ENCODE measurements at regions not wholly inside any gene's neighbourhood (a gene's known extent, or its start where the extent isn't known, plus 50 kb on each side); places are given as distances from the start of the nearest gene placed in this dataset.

DNA sequence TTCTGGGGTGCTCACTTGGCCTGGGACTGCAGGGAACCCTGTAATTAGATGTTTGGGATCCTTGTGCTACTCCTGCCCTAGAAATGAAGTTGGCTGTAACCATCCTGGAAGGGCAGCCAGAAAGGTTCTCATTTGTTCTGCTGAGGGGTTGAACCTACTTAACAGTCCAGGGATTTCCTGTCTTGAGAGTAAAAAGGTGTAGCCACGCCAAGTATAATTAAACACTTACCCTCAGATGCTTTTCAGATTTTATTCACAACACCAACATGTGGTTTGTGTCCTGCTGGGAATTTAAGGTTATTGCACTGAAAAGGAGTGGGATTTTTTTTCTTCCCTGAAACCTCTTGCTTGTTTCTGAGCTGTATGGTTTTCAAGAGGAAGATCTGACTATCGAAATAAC lies 222.4 kb upstream of the APCDD1 start:
- DNase-seq: no peak
- TF ChIP-seq POLR2A (IDR thresholded peaks at IDR 0.05; ENCODE audit: low read length): no peak
- TF ChIP-seq GATA1 (IDR thresholded peaks at IDR 0.05; ENCODE audit: low read depth, low read length): no peak

DNA sequence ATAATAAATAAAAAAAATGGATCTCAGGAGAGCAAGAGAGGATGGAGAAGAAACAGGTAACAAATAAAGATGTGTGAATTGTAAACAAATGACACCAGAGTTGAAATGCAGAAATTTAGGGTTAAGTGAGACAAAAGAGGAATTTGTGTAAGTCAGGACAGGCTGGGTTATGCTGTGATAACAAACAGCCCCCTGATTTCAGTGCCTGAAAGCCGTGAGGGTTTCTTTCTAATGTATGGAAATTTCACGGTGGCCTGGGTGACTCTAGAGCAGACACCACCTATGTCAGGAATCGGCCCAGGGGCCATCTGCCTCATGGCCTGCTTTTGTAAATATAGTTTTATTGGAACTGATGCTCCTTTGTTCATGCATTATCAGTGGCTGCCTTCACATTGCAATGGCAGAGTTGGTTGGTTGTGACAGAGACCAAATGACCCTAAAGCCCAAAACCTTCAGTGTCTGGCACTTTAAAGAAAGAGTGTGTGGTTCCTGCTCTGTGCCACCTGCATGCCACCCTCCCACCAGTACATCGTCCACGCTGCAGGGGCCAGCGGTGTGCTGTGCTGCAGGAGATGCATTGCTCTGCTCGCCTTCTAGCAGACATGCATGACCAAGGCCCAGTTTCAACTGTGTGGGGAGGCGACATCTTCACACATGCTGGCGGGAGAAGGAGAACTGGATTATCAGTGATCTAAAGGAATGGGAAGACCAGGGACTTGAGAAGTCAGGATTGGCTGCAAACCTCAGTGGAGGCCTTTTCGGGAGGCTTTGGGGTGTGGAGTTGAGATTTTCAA lies 221.2 kb upstream of the APCDD1 start:
- TF ChIP-seq GATA1 (IDR thresholded peaks at IDR 0.05; ENCODE audit: low read depth, low read length) (no peak), POLR2A (IDR thresholded peaks at IDR 0.05; ENCODE audit: low read length) (no peak)
- DNase-seq: no peak

DNA sequence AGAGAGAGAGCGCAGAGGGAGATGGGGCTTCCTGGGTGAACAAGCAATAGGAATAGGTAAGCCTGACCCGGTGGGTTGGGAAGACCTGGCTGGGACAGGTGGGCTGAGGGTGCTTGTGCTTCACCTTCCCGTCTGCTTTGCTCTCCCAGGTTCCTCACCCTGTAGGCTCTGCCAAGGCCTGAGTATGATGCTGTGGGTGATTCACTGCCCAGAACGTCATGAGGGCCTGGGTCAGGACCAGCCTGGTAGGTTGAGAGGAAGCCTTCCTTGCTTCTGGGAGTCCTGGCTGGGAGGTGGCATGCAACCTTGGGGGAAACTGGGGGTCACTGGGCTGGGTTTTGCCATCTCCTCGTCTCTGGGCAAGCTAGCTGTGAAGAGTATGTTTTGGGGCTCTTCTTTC lies 220.2 kb upstream of the APCDD1 start:
- TF ChIP-seq GATA1 (IDR thresholded peaks at IDR 0.05; ENCODE audit: low read depth, low read length): no peak
- TF ChIP-seq POLR2A (IDR thresholded peaks at IDR 0.05; ENCODE audit: low read length): no peak
- DNase-seq: no peak

DNA sequence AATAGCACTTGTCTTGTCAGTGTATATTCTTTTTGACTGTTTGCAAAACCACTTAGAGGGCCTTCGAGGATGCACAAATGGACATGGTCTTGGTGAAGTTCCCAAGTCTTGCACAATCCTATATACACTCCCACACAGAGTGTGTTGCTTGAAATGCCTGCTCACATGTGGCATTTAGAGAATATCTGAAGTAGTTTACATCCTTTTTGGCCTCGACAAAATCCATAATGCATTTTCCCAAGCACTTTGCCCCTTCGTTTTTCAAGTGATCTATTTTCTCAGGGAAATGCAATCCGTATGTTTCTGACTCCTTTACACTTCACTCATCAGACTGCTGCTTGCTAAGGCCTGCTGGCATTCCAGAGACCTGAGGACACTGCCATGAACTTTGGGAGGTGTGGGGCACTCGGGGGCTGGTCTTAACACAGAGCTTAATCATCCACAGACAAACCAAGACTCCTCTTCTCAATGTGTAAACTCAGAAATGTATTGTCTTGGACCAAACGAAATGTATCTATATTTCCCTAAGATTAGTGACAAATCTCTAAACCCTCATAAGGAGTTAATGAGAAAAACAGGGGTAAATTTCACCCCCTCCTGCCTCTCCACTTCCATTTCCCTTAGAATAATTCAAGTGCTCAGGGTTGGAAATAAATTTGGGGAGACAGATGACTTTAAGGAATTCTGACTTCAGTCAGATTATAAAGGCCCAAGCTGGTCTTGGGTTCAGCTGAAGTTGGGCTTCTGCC lies 219.3 kb upstream of the APCDD1 start:
- no peak for DNase-seq
- TF ChIP-seq GATA1 (IDR thresholded peaks at IDR 0.05; ENCODE audit: low read depth, low read length) (no peak), POLR2A (IDR thresholded peaks at IDR 0.05; ENCODE audit: low read length) (no peak)

DNA sequence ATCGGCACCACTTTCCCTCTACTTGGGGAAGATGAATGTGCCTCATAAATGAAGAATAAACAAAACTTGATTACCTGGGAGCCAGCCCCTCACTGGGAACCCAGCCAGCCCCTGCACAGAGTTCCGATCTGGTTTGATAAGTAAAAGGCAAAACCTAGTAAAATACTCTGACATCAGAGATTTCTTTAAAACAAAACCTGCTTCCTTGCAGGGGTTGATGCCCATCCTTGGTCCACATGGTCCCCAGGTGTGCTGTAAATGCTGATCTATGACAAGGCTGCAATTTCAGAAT lies 218.8 kb upstream of the APCDD1 start:
- TF ChIP-seq POLR2A (IDR thresholded peaks at IDR 0.05; ENCODE audit: low read length): no peak
- no peak for TF ChIP-seq GATA1 (IDR thresholded peaks at IDR 0.05; ENCODE audit: low read depth, low read length)
- DNase-seq: no peak

DNA sequence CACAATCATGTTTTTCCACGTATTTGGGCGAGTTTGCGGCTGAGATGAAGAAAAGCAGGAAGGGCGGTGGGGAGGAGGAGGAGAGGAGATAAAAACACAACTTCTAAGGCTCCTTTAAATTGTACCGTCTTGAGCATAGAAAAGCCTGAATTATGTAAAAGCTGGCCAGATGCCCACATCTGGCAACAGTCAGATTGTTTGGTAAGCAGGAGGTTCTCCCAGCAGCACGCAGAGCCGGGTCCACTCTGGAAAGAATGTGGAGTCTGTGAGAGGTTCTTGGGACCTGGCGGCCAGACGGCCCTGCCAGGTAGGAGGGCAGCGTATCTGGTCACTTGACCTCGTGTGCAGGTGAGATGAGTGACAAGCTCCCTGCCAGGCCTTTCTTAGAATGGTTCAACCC lies 215.3 kb upstream of the APCDD1 start:
- TF ChIP-seq POLR2A (IDR thresholded peaks at IDR 0.05; ENCODE audit: low read length): no peak
- no peak for TF ChIP-seq GATA1 (IDR thresholded peaks at IDR 0.05; ENCODE audit: low read depth, low read length)
- no peak for DNase-seq

DNA sequence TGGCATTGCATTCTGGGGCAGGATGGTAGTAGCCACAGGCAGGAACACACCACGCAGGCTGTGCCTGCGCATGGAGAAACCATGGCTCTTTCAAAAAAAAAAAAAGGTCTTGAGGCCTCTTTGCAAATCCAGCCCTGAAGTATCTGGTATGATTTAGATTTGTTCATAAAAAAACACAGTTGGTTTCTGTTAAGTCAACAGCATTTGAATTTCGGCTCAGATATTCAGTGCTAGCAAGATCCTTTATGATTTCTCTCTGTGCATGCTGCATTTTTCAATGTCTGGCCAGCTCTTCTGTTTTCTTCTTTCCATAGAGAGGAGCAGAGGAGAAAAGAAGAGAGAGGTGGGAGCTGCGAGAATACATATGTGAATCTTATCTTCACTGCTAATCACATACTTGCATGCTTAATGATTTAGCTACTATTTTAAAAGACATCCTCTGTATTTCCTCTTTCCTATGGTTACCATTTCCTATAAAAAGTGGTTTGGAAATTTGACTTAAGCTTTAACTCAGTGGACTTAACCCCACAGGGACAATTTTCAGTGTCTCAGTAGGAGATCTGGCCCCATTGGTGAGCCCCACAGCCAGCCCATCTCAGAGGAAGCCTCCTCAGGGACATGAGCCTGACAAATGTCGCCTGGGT lies 214.3 kb upstream of the APCDD1 start:
- TF ChIP-seq GATA1 (IDR thresholded peaks at IDR 0.05; ENCODE audit: low read depth, low read length) (no peak), POLR2A (IDR thresholded peaks at IDR 0.05; ENCODE audit: low read length) (no peak)
- no peak for DNase-seq

DNA sequence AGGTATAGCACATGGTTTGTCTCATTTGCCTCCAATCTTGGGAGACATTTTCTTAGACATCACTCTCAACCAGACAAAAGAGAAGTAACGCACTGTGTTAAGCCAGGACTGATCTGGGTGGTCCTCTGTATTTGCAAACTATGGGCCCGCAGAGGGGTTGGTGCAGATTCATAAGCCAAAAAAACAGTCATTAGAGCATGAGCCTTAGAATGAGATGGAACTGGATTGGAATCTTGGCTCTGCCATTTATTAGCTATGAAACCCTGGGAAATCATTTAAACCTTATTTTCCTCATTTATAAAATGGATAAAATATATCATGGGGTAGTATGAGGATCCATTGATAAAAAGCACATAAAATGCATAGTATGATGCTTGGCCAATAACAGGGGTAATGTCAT lies 213.5 kb upstream of the APCDD1 start:
- DNase-seq: no peak
- TF ChIP-seq POLR2A (IDR thresholded peaks at IDR 0.05; ENCODE audit: low read length) (no peak), GATA1 (IDR thresholded peaks at IDR 0.05; ENCODE audit: low read depth, low read length) (no peak)

DNA sequence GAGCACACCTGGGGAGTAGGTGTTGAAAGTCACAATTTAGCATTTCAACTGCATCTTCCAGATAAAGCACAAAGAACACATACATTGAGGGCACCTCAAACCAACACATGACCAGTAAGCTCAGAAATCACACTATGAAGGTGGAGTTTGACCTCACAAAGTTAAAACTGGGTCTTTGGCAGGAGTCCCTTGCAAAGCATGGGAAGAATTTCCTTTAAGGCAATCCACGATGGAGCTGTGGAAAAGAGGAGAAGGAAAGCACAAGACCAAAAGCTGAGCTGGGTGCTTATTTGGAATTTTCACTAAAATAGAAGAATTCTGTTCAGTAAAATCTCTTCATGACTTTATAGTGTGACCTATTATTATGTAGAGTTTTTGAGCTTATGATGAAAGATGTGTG lies 212.9 kb upstream of the APCDD1 start:
- no peak for DNase-seq
- no peak for TF ChIP-seq POLR2A (IDR thresholded peaks at IDR 0.05; ENCODE audit: low read length)
- no peak for TF ChIP-seq GATA1 (IDR thresholded peaks at IDR 0.05; ENCODE audit: low read depth, low read length)

DNA sequence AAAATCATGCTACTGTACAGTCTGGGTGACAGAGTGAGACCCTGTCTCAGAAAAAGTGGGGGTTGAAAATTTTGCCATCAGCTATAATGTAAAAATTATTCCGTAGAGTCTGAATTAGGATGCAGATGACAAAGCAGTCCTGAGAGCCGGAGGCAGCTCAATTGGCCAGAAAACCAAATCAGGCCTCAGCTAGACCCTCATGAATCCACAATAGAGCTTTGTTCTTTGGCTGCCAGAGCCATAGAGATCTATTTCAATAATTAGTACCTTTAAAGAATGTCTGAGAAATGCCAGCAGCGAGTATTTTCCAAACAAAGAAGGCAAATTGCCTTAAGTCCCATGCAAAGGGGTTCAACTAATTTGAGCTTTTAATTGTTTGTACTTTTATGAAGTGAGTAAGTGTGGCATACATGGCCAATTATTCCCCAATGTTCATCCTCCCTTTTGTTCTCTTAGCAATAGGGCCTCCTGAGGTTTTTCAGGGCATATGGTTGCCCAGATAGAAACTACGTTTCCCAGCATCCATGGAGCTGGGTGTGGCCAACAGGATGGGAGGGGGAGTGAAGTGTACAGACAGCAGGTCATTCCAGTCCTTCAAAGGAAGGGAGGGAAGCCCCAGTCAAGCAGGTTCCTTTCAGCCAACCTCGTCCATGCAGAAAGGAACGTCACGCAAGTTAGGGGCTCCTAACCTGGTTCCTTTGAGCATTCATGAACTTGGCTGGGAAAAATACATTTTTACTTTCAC lies 211.3 kb upstream of the APCDD1 start:
- no peak for TF ChIP-seq POLR2A (IDR thresholded peaks at IDR 0.05; ENCODE audit: low read length)
- TF ChIP-seq GATA1 (IDR thresholded peaks at IDR 0.05; ENCODE audit: low read depth, low read length): no peak
- DNase-seq: no peak

DNA sequence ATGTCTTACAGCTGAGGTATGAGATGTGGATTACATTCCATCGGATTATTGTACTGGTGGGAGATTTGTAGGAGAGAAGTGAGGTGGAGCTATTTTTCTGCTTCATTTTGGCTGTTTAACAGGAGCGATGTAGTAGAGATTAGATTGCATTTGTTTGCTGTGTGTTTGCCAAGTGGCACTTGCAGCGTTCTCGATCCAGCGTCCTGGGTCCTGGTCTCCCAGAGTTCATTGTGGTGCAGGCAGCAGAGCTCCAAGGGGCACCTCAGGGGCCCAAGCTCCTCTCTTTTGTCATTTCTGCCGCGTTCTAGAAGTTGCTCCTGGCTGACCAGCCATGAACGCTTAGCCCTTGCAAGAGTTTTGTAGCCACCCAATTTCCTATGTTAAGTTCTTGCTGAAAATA lies 210.1 kb upstream of the APCDD1 start:
- no peak for TF ChIP-seq POLR2A (IDR thresholded peaks at IDR 0.05; ENCODE audit: low read length)

DNA sequence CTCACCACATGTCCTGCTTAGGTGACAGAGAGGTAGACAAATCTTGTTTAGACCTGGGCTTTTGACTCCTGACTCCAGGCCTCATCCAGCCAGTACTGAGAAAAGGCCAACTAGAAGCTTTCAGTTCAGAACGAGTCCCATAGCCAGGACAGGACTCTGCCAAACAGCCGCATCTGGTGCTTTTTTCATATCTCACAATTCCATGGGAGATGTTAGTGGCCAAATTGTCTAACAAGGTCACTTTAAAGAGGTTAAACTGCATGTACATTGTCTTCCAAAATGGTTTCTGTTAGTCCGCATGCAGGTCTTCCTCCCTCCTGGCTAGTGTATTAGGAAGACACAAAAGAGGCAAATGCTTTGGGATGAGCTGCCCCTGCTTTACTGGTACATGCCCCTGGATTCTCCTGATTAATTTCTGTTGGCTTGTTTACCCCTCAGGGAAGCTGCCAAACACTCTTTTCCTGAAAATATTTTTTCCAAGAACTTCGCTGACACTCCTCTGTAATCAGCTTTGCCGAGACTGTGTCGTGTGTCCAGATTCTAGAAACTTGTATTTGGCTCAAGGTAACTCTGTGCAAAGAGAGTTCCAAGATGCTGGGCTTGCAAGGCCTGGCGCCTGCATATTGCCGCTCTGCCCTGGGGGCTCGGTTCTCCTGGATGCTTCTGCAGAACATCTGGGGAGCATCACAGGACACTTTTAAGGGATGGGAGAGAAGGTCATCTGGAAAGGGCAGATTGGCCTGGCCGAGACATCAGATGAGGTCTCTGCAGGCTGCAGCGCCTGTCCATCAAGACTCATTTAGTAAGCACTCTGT lies 209.2 kb upstream of the APCDD1 start:
- DNase-seq: no peak
- TF ChIP-seq POLR2A (IDR thresholded peaks at IDR 0.05; ENCODE audit: low read length) (no peak), GATA1 (IDR thresholded peaks at IDR 0.05; ENCODE audit: low read depth, low read length) (no peak)

More for the DNA sequence above, 210.1 kb upstream of the APCDD1 start:
- no peak for DNase-seq

DNA sequence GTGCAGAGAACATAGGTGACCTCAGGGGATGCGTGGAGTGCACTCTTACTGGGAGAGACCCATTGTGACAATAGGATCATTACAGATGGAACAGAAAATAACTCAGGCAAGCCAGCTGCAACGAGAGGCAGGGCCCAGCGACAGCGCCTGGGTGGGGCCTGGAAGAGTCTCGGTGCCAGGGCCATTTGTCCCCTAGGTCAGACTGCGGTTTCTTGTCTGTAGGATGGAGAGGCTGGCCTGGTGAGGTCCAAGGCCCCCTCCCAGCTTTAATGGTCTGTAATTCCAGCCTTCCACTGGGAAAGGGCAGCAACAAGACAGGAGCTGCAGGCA lies 208.6 kb upstream of the APCDD1 start:
- no peak for DNase-seq
- TF ChIP-seq POLR2A (IDR thresholded peaks at IDR 0.05; ENCODE audit: low read length): no peak

All from erythroblast (primary cell).